Occipital lobe (tissue), 1 donor: ENCODE measurements at regions not wholly inside any gene's neighbourhood (a gene's known extent, or its start where the extent isn't known, plus 50 kb on each side); places are given as distances from the start of the nearest gene placed in this dataset.
"Not testable (repeated sequence)": the region's sequence is repeated elsewhere in the genome, so short reads cannot be mapped to it uniquely, and the experiment has no call there.

ENCODE experiments used
- DNase-seq: peaks from one replicate; lab custom pipeline; 2025; lab: John Stamatoyannopoulos, UW

DNA sequence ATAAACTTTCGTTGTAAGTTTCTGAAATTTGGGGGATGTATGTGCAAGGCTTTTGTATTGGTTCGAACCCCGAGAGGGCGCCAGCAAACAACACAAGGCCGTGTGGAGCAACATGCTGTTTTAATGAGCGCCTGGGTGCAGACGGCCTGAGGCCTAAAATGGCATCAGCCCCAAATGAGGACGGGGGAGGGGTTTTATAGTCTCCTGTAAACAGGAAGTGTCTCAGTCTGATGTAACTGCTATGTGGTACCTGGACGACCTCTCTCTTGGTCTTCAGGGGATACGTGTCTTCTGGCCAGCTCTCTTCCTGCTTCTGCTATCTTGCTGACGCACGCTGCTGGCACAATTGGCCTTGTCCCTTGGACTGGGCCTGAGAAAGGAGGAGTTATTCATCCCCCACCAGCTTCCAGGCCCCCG, 1348.0 kb downstream of the ADGRL3 start:
- DNase-seq, result no peak

DNA sequence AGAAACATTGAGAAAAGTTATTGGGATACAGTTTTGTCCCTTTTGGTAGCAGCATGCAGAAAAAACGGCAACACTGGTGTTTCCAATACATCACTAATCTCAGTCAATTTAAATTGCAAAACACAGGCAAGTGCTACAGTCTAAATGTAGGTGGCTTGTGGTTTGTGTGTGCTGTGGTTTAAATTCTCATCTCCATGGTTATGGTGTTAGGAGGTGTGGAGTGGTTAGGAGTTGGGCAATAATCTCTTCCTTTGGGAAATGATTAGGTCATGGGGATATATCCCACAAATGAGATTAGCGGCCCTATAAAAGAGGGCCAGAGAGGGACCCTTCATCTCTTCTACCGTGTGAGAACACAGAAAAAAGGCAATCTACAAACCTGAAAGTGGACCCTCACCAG, 1344.3 kb downstream of the ADGRL3 start:
- no peak for DNase-seq

DNA sequence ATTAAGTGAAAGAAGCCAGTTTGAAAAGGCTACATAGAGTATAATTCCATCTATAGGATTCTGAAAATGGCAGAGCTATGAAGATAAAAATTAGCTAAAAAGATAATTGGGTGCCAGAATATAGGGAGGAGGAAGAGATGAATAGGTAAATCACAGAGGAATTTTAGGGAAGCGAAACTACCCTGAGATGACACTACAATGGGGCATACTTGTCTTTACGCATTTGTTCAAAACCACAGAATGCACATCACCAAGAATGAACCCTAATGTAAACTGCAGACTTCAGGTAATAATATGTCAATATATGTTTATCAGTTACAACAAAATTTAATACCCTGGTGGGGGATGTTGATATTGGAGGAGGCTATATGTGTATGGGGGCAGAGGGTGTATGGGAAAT, 1342.9 kb downstream of the ADGRL3 start:
- no peak for DNase-seq

DNA sequence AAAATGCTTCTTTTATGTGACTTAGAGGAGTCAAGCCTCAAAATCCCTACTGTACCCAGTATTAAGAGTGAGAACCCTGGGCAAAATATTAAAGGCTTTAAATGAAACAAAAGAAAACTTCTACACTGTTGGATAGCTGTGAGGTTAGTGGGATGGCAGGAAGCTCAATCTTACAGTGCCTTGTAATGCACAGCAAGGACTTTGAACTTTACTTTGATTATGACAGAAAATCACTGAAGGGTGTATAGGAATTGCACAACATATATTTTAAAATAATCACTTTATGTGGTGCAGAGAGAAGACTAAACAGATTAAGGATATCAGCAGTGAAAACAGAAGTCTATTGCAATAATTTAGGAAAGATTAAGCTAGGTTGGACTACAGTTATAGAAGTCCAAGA, 1333.4 kb downstream of the ADGRL3 start:
- DNase-seq, result no peak

DNA sequence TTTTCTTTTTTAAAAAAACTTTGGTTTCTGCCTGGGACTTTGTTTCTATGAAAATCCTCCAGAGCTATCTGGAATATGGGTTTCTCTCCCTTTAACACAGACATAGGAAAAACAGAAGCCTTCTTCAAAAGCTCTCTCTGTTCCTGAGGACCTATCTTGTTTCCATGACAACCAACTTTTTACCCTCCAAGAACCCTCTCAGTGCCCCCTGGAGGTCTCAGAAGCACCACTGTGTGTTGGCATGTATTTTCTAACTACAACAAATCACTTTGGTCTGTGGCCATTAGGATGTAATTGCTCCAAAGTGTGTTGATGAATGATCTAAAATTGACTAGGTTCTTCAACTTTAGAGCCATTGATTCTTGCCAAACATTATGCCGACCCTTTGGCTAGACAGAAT, 1331.6 kb downstream of the ADGRL3 start:
- no peak for DNase-seq

DNA sequence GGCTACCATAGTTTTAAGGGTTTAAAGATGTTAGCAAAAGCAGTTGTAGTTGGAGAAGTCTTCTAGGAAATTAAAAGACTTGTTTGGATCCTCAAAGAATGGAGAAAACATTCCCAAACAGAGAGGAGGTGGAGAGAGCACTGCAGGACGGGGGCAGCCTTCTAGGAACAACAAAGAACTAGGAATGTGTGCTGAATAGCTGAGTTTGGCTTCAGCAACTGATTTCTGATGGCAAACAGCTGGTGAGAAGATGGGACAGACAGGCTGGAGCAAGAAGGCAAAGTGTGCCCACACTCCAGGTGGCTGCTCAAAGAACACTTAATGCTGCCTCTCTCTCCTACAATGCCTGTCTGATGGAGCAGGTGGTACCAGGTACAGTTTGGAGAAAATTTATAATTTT, 1331.1 kb downstream of the ADGRL3 start:
- DNase-seq, result no peak

DNA sequence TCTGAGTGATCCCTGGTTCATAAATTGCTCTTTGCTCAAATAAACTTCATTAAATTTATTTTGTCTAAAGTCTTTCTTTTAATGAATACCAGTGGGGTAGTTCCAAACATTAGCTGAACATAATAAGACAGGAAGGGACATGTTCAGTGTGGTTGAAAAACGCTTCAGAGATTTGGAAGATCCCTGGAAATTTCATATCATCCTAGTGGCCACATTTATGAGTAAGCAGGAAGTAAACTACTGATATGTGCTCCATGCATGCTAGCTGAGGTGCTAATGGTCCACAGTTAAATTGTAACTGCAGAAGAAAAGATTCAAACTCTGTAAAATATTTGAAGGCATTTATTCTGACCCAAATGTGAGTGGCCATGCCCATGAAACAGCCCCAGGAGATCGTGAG, 1328.7 kb downstream of the ADGRL3 start:
- DNase-seq, result no peak

DNA sequence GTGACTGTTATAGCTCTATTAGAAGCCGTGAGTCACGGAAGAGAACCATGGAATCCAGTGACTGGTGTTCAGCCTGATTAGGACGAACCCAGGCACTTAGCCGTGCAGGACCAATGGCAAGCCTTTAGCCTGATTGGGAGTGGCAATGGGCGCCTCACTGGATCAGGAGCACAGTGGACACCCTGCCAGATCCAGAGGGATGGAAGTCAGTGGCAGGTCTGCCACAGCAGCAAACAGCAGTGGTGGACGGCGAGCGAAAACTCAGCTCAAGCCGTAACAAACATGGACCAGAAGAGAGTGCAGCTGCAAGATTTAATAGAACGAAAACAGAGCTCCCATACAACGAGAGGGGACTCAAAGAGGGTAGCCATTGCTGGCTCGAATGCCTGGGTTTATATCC, 1326.5 kb downstream of the ADGRL3 start:
- DNase-seq, result no peak

DNA sequence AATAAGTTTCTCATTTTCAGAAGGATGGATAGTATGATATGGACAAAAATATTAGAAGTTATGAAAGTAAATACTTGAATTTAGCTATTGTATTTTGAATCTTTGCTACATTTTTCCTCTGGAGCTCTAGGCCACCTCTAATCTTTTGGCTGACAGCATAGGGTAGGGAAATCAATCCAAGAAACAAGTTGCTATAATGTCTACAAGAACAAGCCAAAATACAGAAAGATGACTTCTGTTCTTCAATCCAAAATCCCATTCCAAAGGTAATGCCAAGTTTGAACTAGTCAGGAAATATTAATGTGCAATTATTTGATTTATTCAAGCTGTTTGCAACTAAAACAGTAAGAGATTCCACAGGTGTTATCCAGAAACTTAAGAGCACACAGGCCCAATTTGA, 1323.1 kb downstream of the ADGRL3 start:
- DNase-seq, result no peak

DNA sequence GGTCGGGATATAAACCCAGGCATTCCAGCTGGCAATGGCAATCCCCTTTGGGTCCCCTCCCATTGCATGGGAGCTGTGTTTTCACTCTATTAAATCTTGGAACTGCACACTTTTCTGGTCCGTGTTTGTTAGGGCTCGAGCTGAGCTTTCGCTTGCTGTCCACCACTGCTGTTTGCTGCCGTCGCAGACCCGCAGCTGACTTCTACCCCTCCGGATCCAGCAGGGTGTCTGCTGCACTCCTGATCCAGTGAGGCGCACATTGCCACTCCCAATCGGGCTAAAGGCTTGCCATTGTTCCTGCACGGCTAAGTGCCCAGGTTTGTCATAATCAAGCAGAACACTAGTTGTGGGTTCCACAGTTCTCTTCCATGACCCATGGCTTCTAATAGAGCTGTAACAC, 1322.1 kb downstream of the ADGRL3 start:
- no peak for DNase-seq

DNA sequence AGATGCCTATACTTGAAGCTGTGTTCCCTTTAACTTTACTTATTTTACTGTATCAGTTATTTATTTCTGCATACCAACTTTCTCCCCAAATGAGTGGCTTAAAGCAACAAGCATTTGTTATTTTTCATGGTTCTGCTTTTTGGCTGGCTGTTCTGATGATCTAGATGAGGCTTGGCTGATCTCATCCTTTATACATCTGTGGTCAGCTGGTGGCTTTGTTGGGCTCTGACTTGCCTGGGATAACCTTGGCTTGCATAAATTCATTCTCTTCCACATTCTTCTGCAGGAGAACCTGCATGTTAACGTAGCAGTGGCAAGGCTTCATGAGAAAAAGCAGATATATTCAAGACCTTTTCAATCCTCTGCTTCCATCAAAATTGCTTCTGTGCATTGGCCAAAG, 1317.6 kb downstream of the ADGRL3 start:
- DNase-seq, result peak; percentile 5

DNA sequence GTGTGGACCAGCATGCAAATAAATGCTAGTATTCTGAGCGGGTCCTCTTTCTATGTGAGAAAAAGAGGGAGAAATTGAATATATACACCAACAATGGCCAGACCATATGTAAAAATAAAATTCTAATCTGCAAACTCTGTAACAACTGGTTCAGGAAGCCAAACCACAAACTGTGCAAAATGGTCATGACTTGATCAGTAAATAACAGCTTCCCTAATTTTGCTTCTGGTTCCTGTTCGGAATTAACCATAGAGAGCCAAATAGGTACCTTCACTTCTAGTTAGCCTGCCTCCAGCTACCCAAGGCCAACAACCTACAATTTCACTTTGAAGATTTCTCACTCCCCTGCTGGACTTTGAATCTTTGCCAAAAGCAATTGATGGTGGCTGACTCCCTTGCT, 1313.2 kb downstream of the ADGRL3 start:
- DNase-seq, result no peak

DNA sequence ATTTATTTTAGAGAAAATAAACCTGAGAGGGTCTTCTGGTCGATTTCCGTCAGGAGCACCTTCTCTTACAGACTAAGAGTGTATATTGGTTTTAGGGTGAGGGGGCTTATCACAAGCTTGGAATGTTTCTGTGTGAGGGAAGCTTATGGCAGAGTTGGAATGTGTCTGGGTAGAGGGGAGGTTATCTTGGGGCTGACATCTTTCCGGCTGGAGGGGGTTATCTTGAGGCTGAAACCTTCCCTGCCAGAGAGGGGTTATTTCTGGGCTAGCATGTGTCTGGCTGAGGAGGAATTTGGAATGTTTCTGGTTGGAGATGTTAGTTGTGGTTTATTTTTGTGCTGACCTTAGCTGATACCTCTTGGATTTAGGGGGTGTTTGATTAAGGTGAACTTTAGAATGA, 1312.1 kb downstream of the ADGRL3 start:
- DNase-seq, result no peak

DNA sequence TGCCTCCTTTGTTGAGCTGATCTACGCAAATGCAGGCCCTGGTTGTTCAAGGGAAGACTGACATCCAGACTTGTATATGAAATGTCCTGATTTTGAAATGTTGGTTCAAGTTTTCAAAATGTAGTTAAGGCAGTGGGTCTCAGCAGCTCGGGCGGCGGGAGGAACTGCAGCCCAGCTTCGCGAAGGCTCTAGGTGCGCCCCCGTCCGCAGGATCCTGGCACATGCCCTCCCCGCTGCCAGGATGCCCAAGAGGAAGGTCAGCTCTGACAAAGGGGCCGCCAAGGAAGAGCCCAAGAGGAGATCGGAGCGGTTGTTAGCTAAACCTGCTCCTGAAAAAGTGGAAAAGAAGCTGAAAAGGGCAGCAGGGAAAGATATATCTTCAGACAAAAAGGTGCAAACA, 1310.1 kb downstream of the ADGRL3 start:
- no peak for DNase-seq

DNA sequence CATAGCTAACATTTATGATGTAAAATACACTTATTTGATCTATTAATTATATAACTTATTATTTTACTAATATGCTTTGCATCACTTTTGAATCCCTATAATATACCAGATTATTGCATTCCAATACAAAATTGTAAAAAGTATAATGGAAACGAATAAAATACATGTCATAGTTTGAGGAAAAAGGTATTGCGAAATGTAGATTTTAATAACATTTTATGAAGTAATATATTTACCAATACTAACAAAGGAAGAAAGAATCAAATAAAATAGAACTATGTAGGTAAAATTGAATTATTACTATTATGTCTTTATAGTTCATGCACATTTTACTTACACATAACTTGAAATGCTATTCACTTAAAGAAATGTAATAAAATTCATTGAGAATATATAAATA, 1300.2 kb downstream of the ADGRL3 start:
- DNase-seq, result no peak

DNA sequence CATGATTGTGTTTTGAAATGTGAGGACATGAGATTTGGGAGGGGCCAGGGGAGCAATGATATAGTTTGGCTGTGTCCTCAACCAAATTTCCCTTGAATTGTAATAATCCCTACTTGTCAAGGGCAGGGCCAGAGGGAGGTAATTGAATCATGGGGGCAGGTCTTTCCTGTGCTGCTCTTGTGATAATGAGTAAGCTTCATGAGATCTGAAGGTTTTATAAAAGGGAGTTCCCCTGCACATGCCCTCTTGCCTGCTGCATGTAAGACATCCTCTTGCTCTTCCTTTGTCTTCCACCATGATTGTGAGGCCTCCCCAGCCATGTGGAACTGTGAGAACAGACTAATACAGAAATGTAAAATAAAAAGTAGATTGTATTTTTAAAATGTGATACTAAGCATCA, 1294.9 kb downstream of the ADGRL3 start:
- no peak for DNase-seq

DNA sequence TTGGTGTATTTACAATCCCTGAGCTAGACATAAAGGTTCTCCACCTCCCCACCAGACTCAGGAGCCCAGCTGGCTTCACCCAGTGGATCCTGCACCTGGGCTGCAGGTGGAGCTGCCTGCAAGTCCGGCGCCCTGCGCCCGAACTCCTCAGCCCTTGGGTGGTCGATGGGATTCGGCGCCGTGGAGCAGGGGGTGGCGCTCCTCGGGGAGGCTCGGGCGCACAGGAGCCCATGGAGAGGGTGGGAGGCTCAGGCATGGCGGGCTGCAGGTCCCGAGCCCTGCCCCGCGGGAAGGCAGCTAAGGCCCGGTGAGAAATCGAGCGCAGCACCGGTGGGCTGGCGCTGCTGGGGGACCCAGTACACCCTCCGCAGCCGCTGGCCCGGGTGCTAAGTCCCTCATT, 1291.6 kb downstream of the ADGRL3 start:
- not testable (repeated sequence) for DNase-seq

DNA sequence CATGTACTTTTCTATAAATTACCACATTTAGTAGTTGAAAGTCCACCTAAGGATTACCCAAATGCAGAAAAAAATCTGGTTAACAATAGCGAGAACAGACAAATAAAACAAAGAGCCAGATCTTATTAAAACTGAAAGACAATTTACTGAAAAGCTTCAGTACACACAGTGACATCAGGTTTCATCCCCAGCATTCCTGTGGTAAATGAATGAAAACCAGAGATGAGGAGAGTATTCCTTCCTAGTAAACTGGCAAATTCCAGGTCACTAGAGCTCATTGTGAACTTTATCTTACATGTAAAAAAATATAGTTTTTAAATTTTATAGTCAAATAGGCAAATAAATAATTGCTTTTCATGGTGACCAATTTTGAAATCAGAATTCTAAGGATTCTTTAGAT, 1290.5 kb downstream of the ADGRL3 start:
- DNase-seq, result no peak

DNA sequence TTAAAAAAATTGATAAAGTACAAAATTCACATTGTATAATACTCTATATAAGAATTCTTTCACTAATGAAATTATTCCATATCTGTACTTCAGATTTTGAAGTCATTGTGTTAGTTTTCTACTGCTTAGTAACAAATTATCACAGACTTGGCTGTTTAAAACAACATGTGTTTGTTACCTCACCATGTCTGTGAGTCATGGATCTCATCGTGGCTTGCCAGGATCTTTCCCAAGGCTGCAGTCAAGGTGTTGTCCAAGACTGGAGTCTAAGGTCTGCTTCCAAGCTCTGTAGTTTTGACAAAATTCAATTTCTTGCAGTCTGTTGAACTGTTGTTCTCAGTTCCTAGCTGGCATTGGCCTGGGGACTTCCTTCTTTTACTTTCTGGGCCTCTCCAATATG, 1286.9 kb downstream of the ADGRL3 start:
- DNase-seq, result no peak

DNA sequence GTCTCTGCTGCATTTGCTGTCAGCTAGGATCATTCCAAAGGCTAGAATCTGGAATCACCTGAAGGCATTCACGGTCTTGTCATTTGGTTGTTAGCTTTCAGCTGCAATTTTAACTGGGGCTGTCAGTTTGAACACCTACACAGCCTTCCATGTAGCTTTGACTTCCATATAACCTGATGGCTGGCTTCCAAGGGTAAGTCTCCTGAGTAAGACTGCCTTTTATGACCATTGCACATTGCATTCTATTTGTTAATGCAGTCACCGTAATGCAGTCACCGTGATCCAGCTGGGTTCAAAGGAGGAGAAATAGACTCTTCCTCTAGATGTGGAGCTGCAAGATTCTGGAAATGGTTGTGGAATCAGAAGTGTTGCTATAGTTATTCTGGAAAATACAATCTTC, 1284.2 kb downstream of the ADGRL3 start:
- DNase-seq, result no peak

DNA sequence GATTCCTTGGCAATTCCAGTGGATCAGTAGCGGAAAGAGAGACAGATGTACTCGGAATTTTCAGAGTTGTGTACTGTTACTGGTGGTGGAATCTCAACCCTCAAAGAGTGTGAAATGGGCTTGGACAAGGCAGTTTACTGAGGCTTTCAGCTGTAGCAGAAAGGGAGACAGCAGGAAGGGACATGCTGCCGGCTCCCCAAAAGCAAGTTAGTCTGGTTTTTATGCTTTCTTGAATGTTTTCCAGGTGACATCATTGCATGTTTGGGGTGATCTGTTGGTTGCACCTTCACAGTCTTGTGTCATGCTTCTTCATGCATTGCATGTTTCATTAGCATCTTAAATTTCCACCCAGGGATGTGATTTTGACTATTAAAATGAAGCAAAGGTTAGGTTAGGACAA, 1282.2 kb downstream of the ADGRL3 start:
- no peak for DNase-seq

DNA sequence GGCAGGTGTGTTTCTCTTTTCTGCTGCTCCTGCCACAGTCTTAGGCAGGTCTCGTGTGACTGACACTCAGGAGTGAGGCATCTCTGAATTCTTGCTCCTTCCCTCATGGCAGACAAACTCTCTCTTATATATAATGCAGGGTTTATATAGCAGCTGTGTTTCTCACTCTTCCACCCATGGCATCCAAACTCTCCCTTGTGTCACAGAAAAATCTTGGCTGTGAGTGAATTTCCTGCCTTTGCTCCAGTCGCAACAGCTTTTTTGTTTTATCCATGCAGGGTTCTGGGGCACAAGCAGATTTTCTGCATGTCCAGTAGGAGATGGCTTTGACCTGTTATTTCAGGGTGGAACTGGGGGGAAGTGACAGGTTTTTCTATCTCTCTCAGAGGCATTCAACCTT, 1275.5 kb downstream of the ADGRL3 start:
- DNase-seq, result no peak

DNA sequence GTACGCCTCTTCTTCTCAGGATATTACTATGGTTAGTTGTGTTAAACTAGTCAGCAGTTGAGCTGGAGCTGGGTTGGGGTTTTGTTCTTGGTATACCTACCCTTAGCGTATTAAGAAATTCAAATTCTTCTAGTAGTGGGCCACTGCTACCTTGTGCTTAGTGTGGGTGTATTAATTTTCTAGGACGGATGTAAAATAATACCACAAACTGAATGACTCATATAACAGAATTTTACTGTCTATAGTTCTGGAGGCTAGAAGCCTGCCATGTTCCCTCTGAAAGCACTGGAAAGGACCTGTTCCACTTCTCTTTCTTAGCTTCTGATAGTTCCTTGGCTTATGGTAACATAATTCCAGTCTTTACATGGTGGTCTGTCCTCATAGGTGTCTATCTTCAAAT, 1274.7 kb downstream of the ADGRL3 start:
- DNase-seq, result no peak

DNA sequence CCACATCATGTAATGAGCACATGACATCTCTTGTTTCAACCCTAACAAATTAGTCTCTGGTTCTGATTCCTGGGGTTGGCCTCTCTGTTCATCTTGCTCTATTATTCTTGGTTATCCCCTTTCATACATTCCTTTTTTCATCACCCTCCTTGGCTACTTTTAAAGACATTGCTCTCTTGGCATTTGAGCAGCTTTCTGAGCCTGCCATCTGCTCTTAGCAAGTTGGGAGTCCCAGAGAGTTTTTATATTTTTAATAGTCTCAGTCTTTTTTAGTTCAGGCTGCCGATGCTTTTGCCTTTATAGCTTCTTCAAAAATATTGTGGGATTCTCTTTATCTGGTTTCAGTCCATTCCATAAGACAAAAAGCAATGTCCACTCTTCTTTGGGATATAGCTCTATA, 1270.9 kb downstream of the ADGRL3 start:
- no peak for DNase-seq
